ENCODE measurements at regions not wholly inside any gene's neighbourhood (a gene's known extent, or its start where the extent isn't known, plus 50 kb on each side); places are given as distances from the start of the nearest gene placed in this dataset.

DNA sequence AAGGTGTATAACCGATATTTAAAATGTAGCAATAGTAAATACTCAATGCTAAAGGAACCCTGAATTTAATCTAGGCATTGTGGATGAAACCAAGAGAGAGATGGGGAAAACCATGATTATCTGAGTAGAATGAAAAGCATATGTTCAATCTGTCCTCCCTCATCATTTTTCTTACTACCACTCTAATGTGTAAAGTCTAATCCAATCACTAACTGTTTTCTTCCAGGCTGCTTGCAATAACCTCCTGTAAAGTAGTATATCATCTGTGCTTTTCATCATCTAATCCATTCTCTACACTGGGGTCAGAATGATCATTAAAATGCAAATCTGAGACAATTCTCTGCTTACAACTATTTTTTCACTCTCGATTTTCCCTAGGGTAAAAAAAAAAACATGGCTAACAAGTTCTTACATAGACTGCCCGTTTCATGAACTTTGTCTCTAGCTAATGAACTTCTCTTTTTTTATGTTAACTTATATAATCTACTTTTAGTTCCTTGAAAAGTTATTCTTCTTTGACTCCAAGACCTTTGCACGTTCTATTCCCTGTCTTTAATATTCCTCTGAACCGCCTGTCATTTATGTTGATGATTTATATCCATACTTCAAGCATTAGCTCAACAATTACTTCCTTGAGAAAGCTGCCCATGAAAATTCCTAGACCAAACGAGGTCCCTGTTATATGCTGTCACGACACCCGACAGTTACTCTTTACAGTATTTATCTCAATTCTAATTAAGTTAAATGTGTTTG lies 94.7 kb upstream of the SLC8A1 start:
- H3K4me3 ChIP-seq (ENCODE audit: control insufficient read depth, low read depth, low read length) = no peak overlapping the region
- TF ChIP-seq, protein P1, sequence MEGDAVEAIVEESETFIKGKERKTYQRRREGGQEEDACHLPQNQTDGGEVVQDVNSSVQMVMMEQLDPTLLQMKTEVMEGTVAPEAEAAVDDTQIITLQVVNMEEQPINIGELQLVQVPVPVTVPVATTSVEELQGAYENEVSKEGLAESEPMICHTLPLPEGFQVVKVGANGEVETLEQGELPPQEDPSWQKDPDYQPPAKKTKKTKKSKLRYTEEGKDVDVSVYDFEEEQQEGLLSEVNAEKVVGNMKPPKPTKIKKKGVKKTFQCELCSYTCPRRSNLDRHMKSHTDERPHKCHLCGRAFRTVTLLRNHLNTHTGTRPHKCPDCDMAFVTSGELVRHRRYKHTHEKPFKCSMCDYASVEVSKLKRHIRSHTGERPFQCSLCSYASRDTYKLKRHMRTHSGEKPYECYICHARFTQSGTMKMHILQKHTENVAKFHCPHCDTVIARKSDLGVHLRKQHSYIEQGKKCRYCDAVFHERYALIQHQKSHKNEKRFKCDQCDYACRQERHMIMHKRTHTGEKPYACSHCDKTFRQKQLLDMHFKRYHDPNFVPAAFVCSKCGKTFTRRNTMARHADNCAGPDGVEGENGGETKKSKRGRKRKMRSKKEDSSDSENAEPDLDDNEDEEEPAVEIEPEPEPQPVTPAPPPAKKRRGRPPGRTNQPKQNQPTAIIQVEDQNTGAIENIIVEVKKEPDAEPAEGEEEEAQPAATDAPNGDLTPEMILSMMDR (conservative IDR thresholded peaks at IDR 0.05; ENCODE audit: control insufficient read depth, insufficient read depth, low read depth, low read length) = no peak
- no peak for DNase-seq (ENCODE audit: low read depth)

DNA sequence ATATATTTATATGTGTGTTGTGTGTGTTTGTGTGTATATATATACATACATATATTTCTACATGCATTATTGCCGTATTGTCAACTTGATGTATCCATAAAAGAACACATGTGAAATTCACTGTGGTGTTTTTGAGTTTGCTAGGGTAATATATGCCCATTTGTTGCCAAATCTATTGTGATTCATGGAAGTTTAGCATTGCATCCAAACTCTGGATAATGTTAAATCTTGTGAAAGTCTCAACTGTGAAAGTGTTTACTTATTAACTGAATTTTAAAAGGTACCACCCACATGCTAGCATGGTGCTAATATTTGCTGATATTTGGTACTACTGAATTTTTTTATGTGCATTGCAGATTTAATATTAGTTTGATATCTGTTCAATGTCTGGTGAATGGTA lies 96.6 kb upstream of the SLC8A1 start:
- DNase-seq (ENCODE audit: low read depth) = no peak
- TF ChIP-seq, protein P1 (conservative IDR thresholded peaks at IDR 0.05; ENCODE audit: control insufficient read depth, insufficient read depth, low read depth, low read length) = no peak
- H3K4me3 ChIP-seq (ENCODE audit: control insufficient read depth, low read depth, low read length) = no peak overlapping the region

DNA sequence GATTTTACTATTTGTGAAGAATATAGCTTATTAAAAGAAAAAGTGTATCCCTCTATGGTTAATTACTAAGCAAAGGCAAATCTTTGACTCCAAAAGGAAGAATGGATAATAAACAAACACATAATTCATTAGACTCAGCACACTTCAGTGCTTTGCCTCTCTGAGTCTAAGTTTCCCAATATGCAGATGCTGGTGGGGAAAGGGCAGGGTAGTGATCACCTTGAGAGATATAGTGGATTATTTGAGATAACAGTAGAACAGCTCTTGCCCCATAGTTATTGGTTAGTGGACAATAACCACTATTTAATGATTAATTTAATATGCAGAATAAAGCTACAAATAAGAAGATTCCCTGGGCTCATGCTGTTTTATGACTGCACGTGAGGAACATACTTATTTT lies 98.2 kb upstream of the SLC8A1 start:
- no peak overlapping the region for H3K4me3 ChIP-seq (ENCODE audit: control insufficient read depth, low read depth, low read length)
- TF ChIP-seq, protein P1 (conservative IDR thresholded peaks at IDR 0.05; ENCODE audit: control insufficient read depth, insufficient read depth, low read depth, low read length) = no peak
- DNase-seq (ENCODE audit: low read depth) = no peak

DNA sequence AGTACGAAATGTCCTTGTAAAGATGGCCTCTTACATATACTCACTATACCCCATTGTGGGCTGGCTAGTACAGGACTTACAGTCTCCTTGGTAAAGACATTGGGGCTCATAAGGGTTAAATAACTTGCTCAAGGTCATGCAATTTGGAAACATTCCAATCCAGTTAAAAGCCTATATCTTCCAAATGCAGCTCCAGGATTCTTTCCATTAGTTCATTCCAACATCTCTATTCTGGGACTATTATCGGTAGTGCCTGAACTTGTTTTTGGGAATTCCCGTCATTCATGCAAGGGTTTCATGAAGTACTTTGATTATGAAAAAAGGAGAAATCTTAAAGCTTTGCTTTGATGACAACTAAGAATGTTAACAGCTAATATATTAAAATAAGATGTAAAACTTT lies 99.2 kb upstream of the SLC8A1 start:
- no peak for DNase-seq (ENCODE audit: low read depth)
- no peak overlapping the region for H3K4me3 ChIP-seq (ENCODE audit: control insufficient read depth, low read depth, low read length)
- TF ChIP-seq, protein P1 (conservative IDR thresholded peaks at IDR 0.05; ENCODE audit: control insufficient read depth, insufficient read depth, low read depth, low read length) = no peak

DNA sequence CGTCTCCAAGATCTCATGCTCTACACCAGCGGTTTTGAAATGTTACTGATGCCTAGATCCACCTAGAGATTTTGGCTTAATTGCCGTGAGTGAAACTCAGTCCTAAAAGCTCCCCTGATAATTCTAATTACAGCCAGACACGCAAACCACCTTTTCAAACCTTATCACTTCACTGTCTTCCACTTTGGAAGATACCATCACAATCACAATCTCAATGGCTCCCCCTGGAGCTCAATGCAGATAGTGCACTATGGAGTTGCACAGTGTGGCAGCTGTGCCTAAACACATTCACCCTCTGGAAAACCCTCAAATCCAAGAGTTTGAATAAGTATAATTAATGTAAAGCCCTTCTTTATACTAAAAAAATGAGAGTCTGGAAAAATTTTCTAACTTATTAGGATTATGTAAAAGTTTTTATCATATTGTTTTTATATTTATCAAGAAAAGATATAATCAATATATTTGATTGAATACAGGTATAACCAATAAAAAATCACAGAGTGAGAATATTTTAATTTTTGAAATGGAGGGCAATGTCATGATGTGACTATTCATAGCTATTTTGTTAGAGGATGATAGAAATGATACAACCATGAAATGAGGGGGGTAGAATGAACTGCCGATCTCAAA lies 102.9 kb upstream of the SLC8A1 start:
- no peak overlapping the region for H3K4me3 ChIP-seq (ENCODE audit: control insufficient read depth, low read depth, low read length)
- TF ChIP-seq, protein P1 (conservative IDR thresholded peaks at IDR 0.05; ENCODE audit: control insufficient read depth, insufficient read depth, low read depth, low read length) = peak; percentile 98
- peak; percentile 68 for DNase-seq (ENCODE audit: low read depth)

DNA sequence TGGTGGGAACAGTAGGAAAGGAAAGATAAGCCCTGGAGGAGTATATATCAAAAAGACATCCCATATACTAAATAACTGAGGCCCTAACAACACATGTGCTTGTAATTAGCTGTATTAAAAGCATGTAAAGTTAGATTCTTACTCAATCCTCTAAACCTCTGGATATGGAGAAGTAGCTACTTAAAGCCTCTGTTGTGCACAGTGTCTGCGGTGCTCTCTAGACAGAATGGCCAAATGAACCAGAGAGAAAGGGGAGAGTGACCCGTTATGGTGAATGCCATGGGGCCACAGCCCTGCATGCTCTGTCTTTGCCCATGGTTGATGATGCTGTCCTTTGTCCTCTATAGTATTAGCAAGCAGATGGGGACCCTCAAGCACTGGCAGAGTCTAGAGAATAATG lies 104.4 kb upstream of the SLC8A1 start:
- TF ChIP-seq, protein P1 (conservative IDR thresholded peaks at IDR 0.05; ENCODE audit: control insufficient read depth, insufficient read depth, low read depth, low read length) = no peak
- no peak overlapping the region for H3K4me3 ChIP-seq (ENCODE audit: control insufficient read depth, low read depth, low read length)
- peak; percentile 11 for DNase-seq (ENCODE audit: low read depth)

Data from fibroblast of mammary gland (primary cell).